CD8-positive, alpha-beta memory T cell (primary cell): ENCODE measurements at regions not wholly inside any gene's neighbourhood (a gene's known extent, or its start where the extent isn't known, plus 50 kb on each side); places are given as distances from the start of the nearest gene placed in this dataset.
A peak's percentile ranks its signal among the peaks of the same experiment; 100 is the strongest.
"Not testable (repeated sequence)": the region's sequence is repeated elsewhere in the genome, so short reads cannot be mapped to it uniquely, and the experiment has no call there.

Source experiments
- CTCF ChIA-PET: fragments of 350-600 bp; sonication (Branson Sonifier 250); formaldehyde crosslinking; loops from one replicate; lab custom pipeline; 2021; ENCODE audit warnings: antibody characterized with exemption; lab: Charles Lee
- POLR2A ChIA-PET: fragments of 350-600 bp; sonication (Branson Sonifier 250); formaldehyde crosslinking; loops from one replicate; lab custom pipeline; 2021; ENCODE audit warnings: antibody characterized with exemption; lab: Charles Lee
- DNase-seq, 5 donors: peaks; one replicate each; pipeline versions ENCODE4 v3.0.0 to v3.0.0-alpha.2; 2020 to 2022; ENCODE audit warnings: mixed read lengths in 1 of 5
- H3K27ac ChIP-seq: one replicate; pipeline ENCODE4 v1.7.0; 2013; ENCODE audit warnings: low read depth, mild to moderate bottlenecking, low read length, moderate library complexity
- H3K27me3 ChIP-seq: 2 replicates; pipeline ENCODE4 v1.7.0; 2013; ENCODE audit warnings: low read length, mild to moderate bottlenecking; ENCODE audit not compliant: insufficient read depth, poor library complexity, severe bottlenecking
- H3K36me3 ChIP-seq: 2 replicates; pipeline ENCODE4 v1.7.0; 2013; ENCODE audit warnings: mild to moderate bottlenecking, low read length, moderate library complexity; ENCODE audit not compliant: insufficient read depth
- H3K4me1 ChIP-seq: 2 replicates; pipeline ENCODE4 v1.7.0; 2013; ENCODE audit warnings: mild to moderate bottlenecking, low read length, moderate library complexity; ENCODE audit not compliant: insufficient read depth
- H3K4me3 ChIP-seq: 2 replicates; pipeline ENCODE4 v1.7.0; 2013; ENCODE audit warnings: mild to moderate bottlenecking, low read length
- H3K9me3 ChIP-seq: 2 replicates; pipeline ENCODE4 v1.7.0; 2013; ENCODE audit warnings: mild to moderate bottlenecking, low read length
- H3K27ac Mint-ChIP-seq, 8 donors: one replicate each; pipeline ENCODE4 v1.8.0; 2020 to 2021; ENCODE audit warnings: mixed read lengths in 8 of 8, mild to moderate bottlenecking in 6 of 8, inconsistent platforms in 3 of 8, moderate library complexity in 3 of 8
- H3K27me3 Mint-ChIP-seq, 2 donors: one replicate each; pipeline ENCODE4 v1.8.0; 2020 to 2021; ENCODE audit warnings: mixed read lengths in 2 of 2, mild to moderate bottlenecking in 1 of 2, moderate library complexity in 1 of 2
- H3K36me3 Mint-ChIP-seq, 3 donors: one replicate each; pipeline ENCODE4 v1.8.0; 2020 to 2021; ENCODE audit warnings: mixed read lengths in 3 of 3, inconsistent platforms in 1 of 3, mild to moderate bottlenecking in 1 of 3
- H3K4me1 Mint-ChIP-seq, 3 donors: one replicate each; pipeline ENCODE4 v1.8.0; 2020 to 2021; ENCODE audit warnings: mixed read lengths in 3 of 3, inconsistent platforms in 1 of 3, mild to moderate bottlenecking in 1 of 3
- H3K4me3 Mint-ChIP-seq, 7 donors: one replicate each; pipeline ENCODE4 v1.8.0; 2020 to 2021; ENCODE audit warnings: mixed read lengths in 7 of 7, mild to moderate bottlenecking in 6 of 7, moderate library complexity in 4 of 7, inconsistent platforms in 2 of 7
- H3K9me3 Mint-ChIP-seq, 5 donors: one replicate each; pipeline ENCODE4 v1.8.0; 2020 to 2022; ENCODE audit warnings: mixed read lengths in 5 of 5, mild to moderate bottlenecking in 3 of 5, moderate library complexity in 2 of 5, inconsistent platforms in 1 of 5

DNA sequence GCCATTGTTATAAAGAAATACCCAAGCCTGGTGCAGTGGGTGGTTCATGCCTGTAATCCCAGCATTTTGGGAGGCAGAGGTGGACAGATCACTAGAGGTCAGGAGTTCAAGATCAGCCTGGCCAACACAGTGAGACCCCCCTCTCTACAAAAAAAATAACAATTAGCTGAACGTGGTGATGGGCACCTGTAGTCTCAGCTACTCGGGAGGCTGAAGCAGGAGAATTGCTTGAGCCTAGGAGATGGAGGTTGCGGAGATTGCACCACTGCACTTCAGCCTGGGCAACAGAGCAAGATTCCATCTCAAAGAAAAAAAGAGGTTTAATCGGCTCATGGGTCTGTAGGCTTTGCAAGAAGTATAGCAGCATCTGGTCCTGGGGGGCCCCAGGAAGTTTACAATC, 284.0 kb downstream of the RASEF start:
- H3K4me1 ChIP-seq, H3K27ac Mint-ChIP-seq, H3K4me3 Mint-ChIP-seq, DNase-seq, H3K27me3 ChIP-seq, H3K9me3 ChIP-seq, H3K36me3 ChIP-seq, H3K27me3 Mint-ChIP-seq, H3K4me3 ChIP-seq, POLR2A ChIA-PET, H3K27ac ChIP-seq, H3K36me3 Mint-ChIP-seq, CTCF ChIA-PET, H3K4me1 Mint-ChIP-seq: not testable (repeated sequence)
- peaks cover under 1 to 11% (median 4%) of the 10 kb centered on the region in 5 donors for H3K9me3 Mint-ChIP-seq

DNA sequence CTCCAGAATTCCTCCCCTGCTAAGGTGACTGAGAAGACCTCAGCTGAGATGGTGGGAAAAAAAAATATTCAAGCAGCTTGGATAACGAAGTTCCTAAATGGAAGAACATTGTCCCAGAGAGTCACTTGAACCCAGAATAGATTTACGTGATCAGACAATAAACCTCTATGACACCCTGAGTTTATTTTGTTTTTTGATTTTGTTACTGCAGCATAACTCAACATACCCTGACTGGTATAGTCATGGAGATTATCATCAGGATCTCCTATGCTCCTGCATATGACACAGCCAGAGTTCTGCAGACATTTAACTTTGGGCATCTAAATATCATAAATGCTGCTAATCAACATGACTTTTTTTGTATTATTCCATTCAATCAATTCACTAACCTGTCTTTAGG, 282.9 kb downstream of the RASEF start:
- ChIA-PET CTCF (no interaction called here), POLR2A (no interaction called here)
- H3K4me1 Mint-ChIP-seq: no peaks in the 10 kb centered on the region
- no peak overlapping the region for H3K27ac Mint-ChIP-seq
- H3K36me3 Mint-ChIP-seq: no peaks in the 10 kb centered on the region
- H3K9me3 Mint-ChIP-seq: peaks cover 2 to 11% (median 7%) of the 10 kb centered on the region in 5 donors
- no peak for DNase-seq
- no peak overlapping the region for H3K4me3 Mint-ChIP-seq
- Histone ChIP-seq H3K27ac (no peak overlapping the region), H3K4me1 (no peaks in the 10 kb centered on the region), H3K4me3 (no peak overlapping the region), H3K36me3 (no peaks in the 10 kb centered on the region), H3K9me3 (no peaks in the 10 kb centered on the region), H3K27me3 (no peaks in the 10 kb centered on the region)
- no peaks in the 10 kb centered on the region for H3K27me3 Mint-ChIP-seq

- ChIA-PET POLR2A (no interaction called here), CTCF (no interaction called here)
- no peaks in the 10 kb centered on the region for H3K36me3 ChIP-seq
- Mint-ChIP-seq H3K27me3 (no peaks in the 10 kb centered on the region), H3K36me3 (no peaks in the 10 kb centered on the region), H3K4me1 (no peaks in the 10 kb centered on the region), H3K4me3 (no peak overlapping the region), H3K9me3 (peaks cover 0 to 16% (median 2%) of the 10 kb centered on the region in 5 donors), H3K27ac (no peak overlapping the region)
- no peaks in the 10 kb centered on the region for H3K9me3 ChIP-seq
- no peak for DNase-seq
- no peaks in the 10 kb centered on the region for H3K27me3 ChIP-seq
- H3K4me3 ChIP-seq: no peak overlapping the region
- no peak overlapping the region for H3K27ac ChIP-seq
- no peaks in the 10 kb centered on the region for H3K4me1 ChIP-seq
Observed at GRCh38 chr9:82781921-82782392, 281.0 kb downstream of the RASEF start.

DNA sequence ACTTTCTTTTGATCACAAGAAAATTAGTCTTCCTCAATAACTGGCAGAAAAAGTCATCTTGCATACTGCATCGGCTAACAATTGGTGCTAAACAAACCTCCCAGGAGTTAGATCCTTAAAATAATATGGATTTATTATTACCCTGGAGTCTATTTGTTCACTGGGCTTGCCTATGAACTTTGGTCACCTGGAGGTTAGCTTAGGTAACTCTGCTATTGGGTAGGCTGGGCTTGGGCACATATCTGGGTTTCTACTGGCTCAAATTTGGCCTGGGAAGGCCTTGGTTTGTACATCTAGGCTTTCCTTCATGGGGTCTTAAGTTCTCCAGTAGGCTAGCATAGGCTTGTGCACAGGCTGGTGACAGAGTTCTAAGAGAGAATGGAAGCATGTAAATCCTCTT, 279.9 kb downstream of the RASEF start:
- Mint-ChIP-seq H3K4me1 (no peaks in the 10 kb centered on the region), H3K27ac (peak overlapping the region in 1 of 8 donors; percentile 80), H3K9me3 (peaks cover 0 to 16% (median 2%) of the 10 kb centered on the region in 5 donors), H3K4me3 (no peak overlapping the region), H3K36me3 (no peaks in the 10 kb centered on the region), H3K27me3 (no peaks in the 10 kb centered on the region)
- Histone ChIP-seq H3K4me3 (no peak overlapping the region), H3K9me3 (no peaks in the 10 kb centered on the region), H3K27ac (no peak overlapping the region), H3K27me3 (no peaks in the 10 kb centered on the region), H3K4me1 (no peaks in the 10 kb centered on the region), H3K36me3 (no peaks in the 10 kb centered on the region)
- ChIA-PET CTCF (no interaction called here), POLR2A (no interaction called here)
- DNase-seq: no peak

DNA sequence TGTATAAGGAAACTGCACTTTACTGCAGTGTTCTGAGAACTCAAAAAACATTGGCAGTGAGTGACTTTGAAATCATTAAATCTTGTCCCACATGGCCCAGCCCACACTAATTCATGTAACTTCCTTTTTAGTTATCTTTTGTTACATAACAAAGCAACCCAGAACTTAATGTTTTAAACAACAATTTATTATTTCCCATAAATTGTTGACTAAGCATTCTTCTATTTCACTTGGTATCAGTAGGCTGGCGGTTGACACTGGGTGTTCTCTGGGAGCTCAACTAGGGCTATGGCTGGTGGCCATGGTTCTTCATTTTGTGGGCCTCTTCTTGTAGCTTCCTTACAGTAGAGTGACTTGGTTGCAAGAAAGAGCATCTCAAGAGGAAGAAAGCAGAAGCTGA, 278.4 kb downstream of the RASEF start:
- H3K27ac Mint-ChIP-seq: no peak overlapping the region
- Histone ChIP-seq H3K27ac (no peak overlapping the region), H3K4me1 (no peaks in the 10 kb centered on the region), H3K4me3 (no peak overlapping the region), H3K27me3 (no peaks in the 10 kb centered on the region), H3K9me3 (no peaks in the 10 kb centered on the region), H3K36me3 (no peaks in the 10 kb centered on the region)
- H3K4me3 Mint-ChIP-seq: no peak overlapping the region
- DNase-seq: no peak
- H3K36me3 Mint-ChIP-seq: no peaks in the 10 kb centered on the region
- no peaks in the 10 kb centered on the region for H3K4me1 Mint-ChIP-seq
- POLR2A ChIA-PET: no interaction called here
- CTCF ChIA-PET: no interaction called here
- H3K27me3 Mint-ChIP-seq: no peaks in the 10 kb centered on the region
- H3K9me3 Mint-ChIP-seq: peaks cover 0 to 16% (median 2%) of the 10 kb centered on the region in 5 donors

GRCh38 chr9:82789155-82789824, 273.7 kb downstream of the RASEF start:
- peaks cover 0 to 16% (median 3%) of the 10 kb centered on the region in 5 donors for H3K9me3 Mint-ChIP-seq
- no peak overlapping the region for H3K4me3 ChIP-seq
- ChIA-PET POLR2A (no interaction called here), CTCF (no interaction called here)
- no peaks in the 10 kb centered on the region for H3K36me3 Mint-ChIP-seq
- no peaks in the 10 kb centered on the region for H3K4me1 Mint-ChIP-seq
- H3K9me3 ChIP-seq: no peaks in the 10 kb centered on the region
- H3K27ac Mint-ChIP-seq: no peak overlapping the region
- no peak overlapping the region for H3K4me3 Mint-ChIP-seq
- DNase-seq: no peak
- no peak overlapping the region for H3K27ac ChIP-seq
- no peaks in the 10 kb centered on the region for H3K27me3 Mint-ChIP-seq
- H3K4me1 ChIP-seq: no peaks in the 10 kb centered on the region
- no peaks in the 10 kb centered on the region for H3K27me3 ChIP-seq
- H3K36me3 ChIP-seq: no peaks in the 10 kb centered on the region

DNA sequence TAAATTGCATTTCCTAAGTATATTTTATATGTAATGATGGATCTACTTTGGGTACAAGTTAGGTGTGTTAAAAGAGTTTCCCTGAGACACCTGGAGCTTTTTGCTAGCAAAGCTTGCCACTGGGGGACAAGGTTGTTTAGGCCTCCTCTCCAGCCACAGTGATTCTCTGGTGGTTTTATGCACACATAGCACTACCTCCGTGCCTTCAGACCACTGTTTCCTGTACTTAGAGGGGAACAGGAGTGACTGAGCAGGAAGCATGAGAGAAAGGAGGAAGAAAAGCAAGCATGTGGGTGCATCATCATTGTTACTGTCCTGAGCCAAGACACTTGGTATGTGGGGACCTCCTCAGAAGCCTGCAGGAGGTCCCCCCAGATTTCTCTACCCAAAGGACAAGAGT, 272.1 kb downstream of the RASEF start:
- Histone ChIP-seq H3K9me3 (no peaks in the 10 kb centered on the region), H3K27me3 (no peaks in the 10 kb centered on the region), H3K36me3 (no peaks in the 10 kb centered on the region), H3K27ac (no peak overlapping the region), H3K4me3 (no peak overlapping the region), H3K4me1 (no peaks in the 10 kb centered on the region)
- H3K27me3 Mint-ChIP-seq: no peaks in the 10 kb centered on the region
- no peaks in the 10 kb centered on the region for H3K4me1 Mint-ChIP-seq
- no peak overlapping the region for H3K4me3 Mint-ChIP-seq
- ChIA-PET POLR2A (no interaction called here), CTCF (no interaction called here)
- H3K36me3 Mint-ChIP-seq: no peaks in the 10 kb centered on the region
- no peak overlapping the region for H3K27ac Mint-ChIP-seq
- no peak for DNase-seq
- peaks cover 0 to 7% (median 3%) of the 10 kb centered on the region in 5 donors for H3K9me3 Mint-ChIP-seq

- H3K4me1 ChIP-seq: no peaks in the 10 kb centered on the region
- H3K27ac ChIP-seq: no peak overlapping the region
- H3K36me3 ChIP-seq: no peaks in the 10 kb centered on the region
- Mint-ChIP-seq H3K27ac (no peak overlapping the region), H3K4me1 (no peaks in the 10 kb centered on the region), H3K4me3 (no peak overlapping the region), H3K36me3 (no peaks in the 10 kb centered on the region), H3K27me3 (no peaks in the 10 kb centered on the region), H3K9me3 (peaks cover 0 to 7% (median 0%) of the 10 kb centered on the region in 5 donors)
- no peaks in the 10 kb centered on the region for H3K9me3 ChIP-seq
- DNase-seq: no peak
- H3K4me3 ChIP-seq: no peak overlapping the region
- POLR2A ChIA-PET: no interaction called here
- H3K27me3 ChIP-seq: no peaks in the 10 kb centered on the region
- CTCF ChIA-PET: no interaction called here
Observed at GRCh38 chr9:82791692-82792091, 271.2 kb downstream of the RASEF start.
